Central memory CD8-positive, alpha-beta T cell (primary cell): ENCODE measurements at regions not wholly inside any gene's neighbourhood (a gene's known extent, or its start where the extent isn't known, plus 50 kb on each side); places are given as distances from the start of the nearest gene placed in this dataset.
"Not testable (repeated sequence)": the region's sequence is repeated elsewhere in the genome, so short reads cannot be mapped to it uniquely, and the experiment has no call there.

Experiments
- ATAC-seq: fragments of 150-1000 bp; cut with Tn5 transposase; replicated peaks from 2 replicates; pipeline ENCODE4 v1.10.0; 2022; ENCODE audit warnings: mild to moderate bottlenecking, moderate FRiP score, moderate number of reproducible peaks; ENCODE audit not compliant: poor library complexity, severe bottlenecking; ENCODE audit errors: extremely low read depth
- DNase-seq, 2 donors: peaks; one replicate each; pipeline ENCODE4 v3.0.0; 2021; ENCODE audit warnings: low spot score in 2 of 2
- H3K27ac Mint-ChIP-seq: one replicate; pipeline ENCODE4 v1.8.0; 2022; ENCODE audit warnings: low read depth, mild to moderate bottlenecking, moderate library complexity, mixed read lengths
- H3K27me3 Mint-ChIP-seq: one replicate; pipeline ENCODE4 v1.8.0; 2022; ENCODE audit warnings: mixed read lengths
- H3K36me3 Mint-ChIP-seq: one replicate; pipeline ENCODE4 v1.8.0; 2022; ENCODE audit warnings: mild to moderate bottlenecking, moderate library complexity, mixed read lengths; ENCODE audit not compliant: insufficient read depth
- H3K4me1 Mint-ChIP-seq: one replicate; pipeline ENCODE4 v1.8.0; 2022; ENCODE audit warnings: mixed read lengths
- H3K4me3 Mint-ChIP-seq: one replicate; pipeline ENCODE4 v1.8.0; 2022; ENCODE audit warnings: mild to moderate bottlenecking, moderate library complexity, mixed read lengths
- H3K9me3 Mint-ChIP-seq: one replicate; pipeline ENCODE4 v1.8.0; 2022; ENCODE audit warnings: mixed read lengths

DNA sequence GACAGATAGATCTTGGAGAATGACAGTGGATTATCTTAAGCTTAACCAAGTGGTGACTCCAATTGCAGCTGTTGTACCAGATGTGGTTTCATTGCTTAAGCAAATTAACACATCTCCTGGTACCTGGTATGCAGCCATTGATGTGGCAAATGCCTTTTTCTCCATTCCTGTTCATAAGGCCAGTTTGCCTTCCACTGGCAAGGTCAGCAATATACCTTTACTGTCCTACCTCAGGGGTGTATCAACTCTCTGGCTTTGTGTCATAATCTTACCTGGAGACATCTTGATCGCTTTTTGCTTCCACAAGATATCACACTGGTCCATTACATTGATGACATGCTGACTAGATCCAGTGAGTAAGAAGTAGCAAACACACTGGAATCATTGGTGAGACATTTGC is 86.3 kb upstream of the RANBP6 start:
- not testable (repeated sequence) for DNase-seq, H3K27ac Mint-ChIP-seq, H3K4me3 Mint-ChIP-seq, ATAC-seq, H3K36me3 Mint-ChIP-seq, H3K9me3 Mint-ChIP-seq
- Mint-ChIP-seq H3K27me3 (peaks cover 14% of the 10 kb centered on the region), H3K4me1 (peaks cover 10% of the 10 kb centered on the region)

DNA sequence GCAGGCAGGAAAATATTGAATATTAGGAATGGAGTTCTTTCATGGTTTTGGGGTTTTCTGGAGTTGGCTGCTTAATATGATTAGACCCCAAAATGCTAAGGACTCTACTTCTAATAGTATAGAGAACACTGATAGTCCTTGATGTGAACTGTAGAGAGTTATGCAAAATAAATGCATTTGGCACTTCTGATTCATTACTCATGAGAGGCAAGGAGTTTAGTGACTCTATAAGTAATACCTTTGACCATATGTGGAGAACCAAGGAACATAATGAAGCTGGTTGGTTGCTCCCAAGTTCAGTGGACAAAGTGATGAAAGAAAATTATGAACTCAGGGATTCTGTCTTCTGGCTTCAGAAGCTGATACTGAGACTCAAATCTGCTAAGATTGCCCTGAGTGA is 83.9 kb upstream of the RANBP6 start:
- not testable (repeated sequence) for H3K36me3 Mint-ChIP-seq, H3K9me3 Mint-ChIP-seq, H3K4me1 Mint-ChIP-seq, ATAC-seq, H3K4me3 Mint-ChIP-seq, DNase-seq, H3K27ac Mint-ChIP-seq
- H3K27me3 Mint-ChIP-seq: peaks cover 19% of the 10 kb centered on the region

DNA sequence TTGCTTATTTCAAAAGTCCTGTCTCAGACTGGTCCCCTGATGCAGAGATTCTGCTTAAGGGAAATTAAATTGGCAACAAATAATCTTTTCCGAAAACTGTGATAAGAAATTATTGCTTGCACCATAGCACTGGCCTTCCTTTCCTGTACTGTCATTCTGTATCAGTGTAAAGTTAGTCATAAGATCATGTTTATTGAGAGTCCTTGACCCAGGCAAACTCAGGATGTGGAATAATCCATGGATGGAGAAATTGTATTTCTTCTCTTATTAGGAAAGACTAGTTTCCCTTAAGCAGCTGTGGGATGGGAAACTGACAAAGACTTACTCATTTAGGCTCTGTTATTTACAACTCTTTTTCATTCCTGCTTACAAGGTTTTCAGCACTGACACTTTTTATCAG is 83.0 kb upstream of the RANBP6 start:
- no peak overlapping the region for H3K4me3 Mint-ChIP-seq
- ATAC-seq (no peak), DNase-seq (no peak)
- H3K27ac Mint-ChIP-seq: no peak overlapping the region
- no peaks in the 10 kb centered on the region for H3K4me1 Mint-ChIP-seq
- H3K27me3 Mint-ChIP-seq: peaks cover 28% of the 10 kb centered on the region
- H3K36me3 Mint-ChIP-seq: no peaks in the 10 kb centered on the region
- no peaks in the 10 kb centered on the region for H3K9me3 Mint-ChIP-seq

DNA sequence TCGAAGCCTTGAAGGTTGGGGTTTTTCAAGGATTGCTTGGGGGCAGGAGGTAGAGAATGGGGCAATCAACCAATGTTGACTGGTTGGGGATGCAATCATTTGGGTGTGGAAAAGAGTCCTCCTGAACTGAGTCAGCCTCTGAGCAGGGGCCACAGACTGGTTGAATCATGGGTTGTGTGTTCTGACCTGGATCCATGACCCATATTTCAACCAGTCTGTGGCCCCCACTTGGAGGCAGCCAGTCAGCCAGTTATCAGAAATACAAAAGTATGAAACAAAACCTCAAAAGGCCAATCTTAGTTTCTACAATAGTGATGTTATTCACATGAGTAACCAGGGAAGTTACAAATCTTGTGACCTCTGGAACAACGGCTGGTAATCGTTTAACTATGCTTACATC is 81.4 kb upstream of the RANBP6 start:
- Mint-ChIP-seq H3K27ac (no peak overlapping the region), H3K27me3 (peaks cover 36% of the 10 kb centered on the region), H3K36me3 (no peaks in the 10 kb centered on the region), H3K4me1 (no peaks in the 10 kb centered on the region), H3K4me3 (no peak overlapping the region), H3K9me3 (no peaks in the 10 kb centered on the region)
- ATAC-seq (no peak), DNase-seq (no peak)

DNA sequence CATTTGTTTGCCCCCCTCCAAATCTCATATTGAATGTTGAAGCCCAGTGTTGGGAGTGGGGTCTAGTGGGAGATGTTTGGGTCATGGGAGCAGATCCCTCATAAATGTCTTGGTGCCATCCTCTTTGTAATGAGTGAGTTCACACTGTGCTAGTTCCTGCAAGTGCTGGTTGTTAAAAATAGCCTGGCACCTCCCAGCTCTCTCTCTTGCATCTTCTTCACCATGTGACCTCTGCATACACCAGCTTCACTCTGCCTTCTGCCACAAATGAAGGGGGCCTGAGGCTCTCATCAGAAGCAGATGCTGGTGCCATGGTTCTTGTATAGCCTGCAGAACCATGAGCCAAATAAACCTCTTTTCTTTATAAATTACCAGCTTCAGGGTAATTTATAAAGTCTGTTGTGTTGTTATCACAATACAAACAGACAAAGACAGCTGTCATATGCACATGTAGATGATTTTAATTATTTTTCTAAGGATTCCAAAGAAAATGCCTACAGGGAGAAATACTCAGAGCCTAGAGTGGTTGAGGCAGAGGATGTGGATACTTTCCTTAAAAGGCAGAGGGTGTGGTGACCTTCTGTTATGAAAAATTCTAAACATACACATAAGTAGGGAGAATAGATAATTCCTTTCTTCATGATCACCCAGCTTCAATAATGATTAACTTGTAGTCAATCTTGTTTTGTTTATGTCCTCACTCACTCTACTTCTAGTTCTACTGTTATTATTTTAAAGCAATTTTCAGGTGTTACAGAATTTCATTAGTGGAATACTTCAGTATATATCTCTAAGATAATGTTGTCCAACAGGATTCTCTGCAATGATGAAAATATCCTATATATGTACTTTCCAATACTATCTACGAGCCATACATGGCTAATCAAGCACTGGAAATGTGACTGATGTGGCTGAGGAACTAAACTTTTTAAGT is 75.1 kb upstream of the RANBP6 start:
- ATAC-seq (no peak), DNase-seq (no peak)
- Mint-ChIP-seq H3K4me3 (no peak overlapping the region), H3K27ac (no peak overlapping the region), H3K36me3 (no peaks in the 10 kb centered on the region), H3K9me3 (no peaks in the 10 kb centered on the region), H3K4me1 (no peaks in the 10 kb centered on the region), H3K27me3 (peaks cover 22% of the 10 kb centered on the region)

DNA sequence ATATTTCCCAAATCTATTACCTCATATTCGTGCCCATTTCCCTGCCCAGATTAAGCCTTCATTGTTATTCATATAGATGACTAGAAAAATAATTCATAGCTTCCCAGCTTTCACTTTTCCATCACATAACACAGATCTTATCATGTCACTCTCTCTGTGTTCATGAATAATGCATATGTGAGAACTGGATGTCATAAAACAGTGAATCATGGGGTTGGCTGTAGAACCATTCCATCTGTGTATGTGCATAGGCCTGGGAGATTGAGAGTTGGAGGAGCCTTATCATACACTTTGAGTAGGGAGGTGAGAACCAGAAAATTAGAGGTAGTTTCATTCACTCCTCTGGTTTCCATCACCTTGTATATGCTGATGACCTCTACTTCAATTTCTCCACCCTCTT is 73.9 kb upstream of the RANBP6 start:
- H3K36me3 Mint-ChIP-seq: no peaks in the 10 kb centered on the region
- H3K9me3 Mint-ChIP-seq: no peaks in the 10 kb centered on the region
- no peak overlapping the region for H3K27ac Mint-ChIP-seq
- DNase-seq (no peak), ATAC-seq (no peak)
- H3K4me1 Mint-ChIP-seq: no peaks in the 10 kb centered on the region
- H3K4me3 Mint-ChIP-seq: no peak overlapping the region
- H3K27me3 Mint-ChIP-seq: peaks cover 17% of the 10 kb centered on the region

DNA sequence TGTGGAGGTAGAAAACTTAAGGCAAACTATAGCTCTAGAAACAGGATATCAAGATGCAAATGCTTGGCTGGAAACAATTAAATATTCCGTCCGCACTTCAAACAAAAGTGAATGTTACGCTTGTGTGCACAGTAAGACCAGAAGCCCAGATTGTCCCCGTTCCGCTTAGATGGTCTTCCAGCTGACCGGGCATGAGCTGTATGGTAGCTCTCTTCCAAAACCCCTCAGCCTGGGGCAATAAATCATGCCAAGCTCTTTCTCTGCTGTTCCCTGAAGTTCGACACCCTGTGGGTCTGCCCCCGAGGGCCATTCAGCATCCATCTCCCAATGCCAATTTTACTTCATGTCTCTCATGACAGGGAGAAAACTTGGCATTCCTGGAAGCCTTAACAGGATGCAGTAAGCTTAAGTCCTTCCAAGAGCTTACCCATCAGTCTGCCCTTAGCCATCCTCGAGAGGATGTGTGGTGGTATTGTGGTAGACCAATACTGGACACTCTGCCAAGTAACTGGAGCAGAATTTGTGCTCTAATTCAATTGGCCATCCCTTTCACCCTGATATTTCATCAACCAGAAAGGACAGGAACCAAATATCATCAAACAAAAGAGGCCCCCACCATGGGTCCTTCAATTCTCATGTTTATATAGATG is 70.7 kb upstream of the RANBP6 start:
- DNase-seq: no peak
- no peak overlapping the region for H3K27ac Mint-ChIP-seq
- H3K9me3 Mint-ChIP-seq: no peaks in the 10 kb centered on the region
- H3K4me1 Mint-ChIP-seq: no peaks in the 10 kb centered on the region
- no peak for ATAC-seq
- H3K4me3 Mint-ChIP-seq: no peak overlapping the region
- H3K36me3 Mint-ChIP-seq: no peaks in the 10 kb centered on the region
- H3K27me3 Mint-ChIP-seq: no peaks in the 10 kb centered on the region

DNA sequence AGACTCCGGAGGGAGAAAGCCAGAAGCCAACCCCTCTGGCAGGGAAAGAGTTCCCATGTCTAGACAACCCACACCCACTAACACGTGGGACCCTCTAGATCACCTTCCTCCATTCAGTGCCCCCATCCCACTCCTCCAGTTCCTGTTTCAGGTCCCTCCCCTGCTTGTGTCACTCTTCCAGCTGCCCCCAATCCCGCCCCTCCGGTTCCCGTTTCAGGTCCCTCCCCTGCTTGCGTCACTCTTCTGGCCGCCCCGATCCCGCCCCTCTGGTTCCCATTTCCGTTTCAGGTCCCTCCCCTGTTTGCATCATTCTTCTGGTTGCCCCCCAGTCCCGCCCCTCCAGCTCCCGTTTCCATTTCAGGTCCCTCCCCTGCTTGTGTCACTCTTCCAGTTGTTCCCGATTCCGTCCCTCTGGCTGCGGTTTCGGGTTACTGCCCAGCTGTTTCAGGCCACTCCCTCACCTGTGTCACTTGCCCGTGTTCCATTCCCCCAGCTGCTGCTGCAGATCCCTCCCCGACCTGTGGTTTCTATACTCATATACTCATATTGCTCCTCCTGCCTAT is 64.8 kb upstream of the RANBP6 start:
- peak in 1 of 2 donors; percentile 47 for DNase-seq
- H3K27me3 Mint-ChIP-seq: no peaks in the 10 kb centered on the region
- peaks cover 15% of the 10 kb centered on the region for H3K4me1 Mint-ChIP-seq
- ATAC-seq: peak; percentile 87
- H3K36me3 Mint-ChIP-seq: peaks cover 3% of the 10 kb centered on the region
- peak overlapping the region; percentile 88 for H3K27ac Mint-ChIP-seq
- no peaks in the 10 kb centered on the region for H3K9me3 Mint-ChIP-seq
- H3K4me3 Mint-ChIP-seq: peak overlapping the region; percentile 83

DNA sequence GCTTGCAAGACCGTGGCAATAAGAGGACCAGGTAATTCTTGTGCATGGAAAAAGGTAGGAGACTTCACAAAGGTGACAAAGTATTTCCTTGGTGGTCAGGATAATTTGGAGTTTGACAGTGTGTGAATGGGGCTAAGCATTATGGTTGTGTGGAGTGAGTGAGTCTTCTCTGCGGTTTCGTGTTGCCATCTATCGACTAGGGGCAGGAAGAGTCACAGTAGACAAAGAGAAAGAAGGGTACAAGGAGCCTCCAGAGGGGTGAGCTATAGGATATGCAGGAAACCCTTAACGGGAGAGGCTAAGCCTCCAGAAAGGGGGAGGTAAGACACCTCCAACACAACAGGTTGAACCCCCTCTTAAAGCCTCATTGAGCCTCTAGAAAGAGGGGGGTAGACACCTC is 64.0 kb upstream of the RANBP6 start:
- Mint-ChIP-seq H3K27me3 (no peaks in the 10 kb centered on the region), H3K4me3 (peak overlapping the region; percentile 83), H3K27ac (no peak overlapping the region), H3K9me3 (no peaks in the 10 kb centered on the region), H3K4me1 (peaks cover 15% of the 10 kb centered on the region), H3K36me3 (peaks cover 3% of the 10 kb centered on the region)
- DNase-seq: no peak
- ATAC-seq: no peak

DNA sequence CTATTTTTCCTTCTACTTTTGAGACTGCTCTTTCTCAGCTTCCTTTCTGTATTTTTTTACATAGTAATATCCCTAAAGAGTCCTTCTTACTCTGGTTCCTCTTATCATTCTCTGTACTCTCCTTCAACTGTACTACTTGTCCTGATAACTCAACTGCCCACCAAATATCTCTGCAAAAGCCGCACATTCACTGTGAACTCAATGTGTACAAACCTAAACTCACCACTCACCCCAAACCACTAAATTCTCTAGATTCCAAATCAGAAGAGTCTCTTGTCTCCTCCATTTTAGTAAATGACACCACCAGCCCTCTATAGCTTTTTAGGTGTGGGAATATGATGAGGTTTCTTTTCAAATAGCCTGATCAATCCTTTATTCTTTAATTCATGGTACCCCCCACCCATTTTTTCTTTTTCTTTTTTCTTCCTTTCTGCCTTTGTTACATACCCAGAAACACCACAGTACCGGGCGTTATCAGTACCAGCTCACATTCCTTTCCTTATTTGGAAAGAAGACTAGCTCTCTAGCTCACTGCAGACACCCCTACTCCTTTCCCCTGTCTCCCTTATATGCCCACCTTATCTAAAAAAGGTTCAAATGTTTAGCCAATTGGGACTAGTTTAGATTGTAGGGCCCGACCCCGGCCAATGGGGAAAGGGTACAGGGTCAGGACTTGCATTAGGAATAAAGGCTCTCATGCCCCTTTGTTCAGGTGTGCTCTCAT is 63.1 kb upstream of the RANBP6 start:
- H3K27me3 Mint-ChIP-seq: no peaks in the 10 kb centered on the region
- peaks cover 3% of the 10 kb centered on the region for H3K36me3 Mint-ChIP-seq
- no peak for DNase-seq
- no peak overlapping the region for H3K4me3 Mint-ChIP-seq
- H3K27ac Mint-ChIP-seq: no peak overlapping the region
- no peak for ATAC-seq
- H3K9me3 Mint-ChIP-seq: no peaks in the 10 kb centered on the region
- peaks cover 15% of the 10 kb centered on the region for H3K4me1 Mint-ChIP-seq

DNA sequence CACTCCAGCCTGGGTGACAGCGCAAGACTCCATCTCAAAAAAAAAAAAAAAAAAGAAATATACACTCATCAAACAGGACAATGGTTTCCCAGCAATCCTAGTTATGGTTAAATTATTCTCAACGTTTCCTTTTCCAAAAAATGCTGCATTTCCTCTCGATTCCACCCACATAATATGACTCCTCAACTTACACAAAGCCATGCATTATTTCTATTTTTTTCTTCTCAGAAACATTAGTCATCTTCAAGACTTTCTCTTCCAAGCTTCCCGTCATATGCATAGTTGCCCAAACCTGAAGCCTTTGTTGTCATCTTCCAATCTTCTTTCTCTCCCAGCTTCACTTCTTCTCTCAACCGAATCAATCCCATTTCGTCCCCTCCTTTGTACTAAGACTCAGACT is 61.4 kb upstream of the RANBP6 start:
- no peak for ATAC-seq
- DNase-seq: no peak
- H3K4me1 Mint-ChIP-seq: peaks cover 15% of the 10 kb centered on the region
- no peak overlapping the region for H3K27ac Mint-ChIP-seq
- peaks cover 3% of the 10 kb centered on the region for H3K36me3 Mint-ChIP-seq
- no peaks in the 10 kb centered on the region for H3K27me3 Mint-ChIP-seq
- no peaks in the 10 kb centered on the region for H3K9me3 Mint-ChIP-seq
- H3K4me3 Mint-ChIP-seq: no peak overlapping the region

DNA sequence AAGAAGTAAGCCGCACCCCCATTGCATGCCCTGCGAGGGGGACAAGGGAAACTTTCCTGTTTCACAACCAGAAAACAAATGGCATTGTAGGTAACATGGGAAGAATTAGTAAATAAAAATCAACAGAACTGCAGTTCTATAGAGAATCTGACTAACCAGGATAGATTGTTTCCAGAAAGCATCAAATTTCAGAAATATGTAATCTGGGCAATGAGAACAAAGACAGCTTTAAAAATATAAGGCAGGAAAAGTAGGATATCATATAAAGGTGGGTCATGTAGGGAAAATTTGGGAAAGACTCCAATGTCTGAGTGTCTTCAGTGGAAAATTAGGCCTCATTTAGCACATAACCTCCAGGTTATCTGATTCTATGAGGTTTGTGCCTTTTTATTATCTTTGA is 58.3 kb upstream of the RANBP6 start:
- H3K27ac Mint-ChIP-seq: no peak overlapping the region
- no peaks in the 10 kb centered on the region for H3K27me3 Mint-ChIP-seq
- H3K9me3 Mint-ChIP-seq: no peaks in the 10 kb centered on the region
- DNase-seq (no peak), ATAC-seq (no peak)
- H3K4me3 Mint-ChIP-seq: no peak overlapping the region
- peaks cover 5% of the 10 kb centered on the region for H3K4me1 Mint-ChIP-seq
- H3K36me3 Mint-ChIP-seq: peaks cover 3% of the 10 kb centered on the region
